K562 (cell line): ENCODE measurements at regions not wholly inside any gene's neighbourhood (a gene's known extent, or its start where the extent isn't known, plus 50 kb on each side); places are given as distances from the start of the nearest gene placed in this dataset.
A peak's percentile ranks its signal among the peaks of the same experiment; 100 is the strongest.

Experiments
- ATAC-seq: fragments of 200-7000 bp; cut with Tn5 transposase; 3 replicates; pipeline ENCODE4 v1.9.1; 2020; ENCODE audit warnings: moderate library complexity
- BruUV-seq: library from RNA; stranded (reverse); fragments of 400-500 nt; replicated peaks from 2 replicates; lab custom pipeline; 2021; lab: Mats Ljungman, UMichigan
- CTCF ChIA-PET: fragments of 300-600 bp; formaldehyde crosslinking; extraction: SDS; loops from one replicate; lab custom pipeline; 2021; ENCODE audit warnings: low intra/inter-chr PET ratio; lab: Yijun Ruan, JAX
- POLR2A ChIA-PET: fragments of 300-600, 350-650 bp; sonication (Branson Sonifier 250); formaldehyde crosslinking; extraction: SDS; loops from one replicate; lab custom pipeline; 2021; ENCODE audit warnings: antibody characterized with exemption, inconsistent platforms; lab: Yijun Ruan, JAX
- DNase-seq, 4 experiments: peaks; one replicate each; pipeline versions ENCODE4 v3.0.0 to v3.0.0-alpha.2; 2011 to 2018; ENCODE audit warnings: low spot score in 3 of 4, mixed read lengths in 3 of 4; ENCODE audit errors: extremely low read depth in 1 of 4
- FAIRE-seq: peaks from 2 replicates; lab custom pipeline; 2011; peaks lifted over from hg19 to GRCh38; lab: Jason Lieb, UNC
- H2AFZ ChIP-seq: 2 replicates; pipeline ENCODE4 v1.6.0; 2011; ENCODE audit warnings: low read depth, low read length, control low read depth, inconsistent platforms
- H3K27ac ChIP-seq: fragments of 200-600 bp; 3 replicates; pipeline ENCODE4 v1.8.0; 2011; ENCODE audit warnings: low read depth, mild to moderate bottlenecking, control low read depth, inconsistent platforms, low read length, moderate library complexity, mixed read lengths; ENCODE audit errors: extremely low read depth
- H3K27me3 ChIP-seq, 2 experiments: fragments of 300-600 bp in 1 of 2; 2 replicates in 1 of 2; 3 replicates in 1 of 2; pipeline versions ENCODE4 v1.6.0 to v1.8.0; 2011; ENCODE audit warnings: inconsistent platforms in 2 of 2, low read length in 2 of 2, mild to moderate bottlenecking in 1 of 2, mixed read lengths in 1 of 2, moderate library complexity in 1 of 2; ENCODE audit not compliant: control insufficient read depth in 2 of 2, insufficient read depth in 2 of 2
- H3K36me3 ChIP-seq: fragments of 300-600 bp; 3 replicates; pipeline ENCODE4 v1.8.0; 2011; ENCODE audit warnings: mild to moderate bottlenecking, low read length, inconsistent platforms; ENCODE audit not compliant: control insufficient read depth, insufficient read depth
- H3K4me1 ChIP-seq, 2 experiments: fragments of 200-600 bp in 1 of 2; replicated peaks in 1 of 2; 2 replicates in 1 of 2; 3 replicates in 1 of 2; pipeline versions ENCODE4 v1.5.1 to v1.8.0; 2011; ENCODE audit warnings: inconsistent platforms in 2 of 2, low read length in 2 of 2, mild to moderate bottlenecking in 1 of 2, mixed read lengths in 1 of 2, moderate library complexity in 1 of 2; ENCODE audit not compliant: control insufficient read depth in 2 of 2, insufficient read depth in 2 of 2
- H3K4me2 ChIP-seq: 2 replicates; pipeline ENCODE4 v1.6.1; 2011; ENCODE audit warnings: low read length, control low read depth, inconsistent platforms, mixed read lengths; ENCODE audit not compliant: insufficient read depth
- H3K4me3 ChIP-seq: fragments of 200-600 bp; sonication (generic), shearing (Covaris generic); 2 replicates; pipeline ENCODE4 v1.5.1; 2016; ENCODE audit warnings: control low read depth, inconsistent platforms
- H3K79me2 ChIP-seq: fragments of 200-600 bp; 3 replicates; pipeline ENCODE4 v1.8.0; 2011; ENCODE audit warnings: low read length, inconsistent platforms; ENCODE audit not compliant: control insufficient read depth, insufficient read depth
- H3K9ac ChIP-seq, 2 experiments: 2 replicates each; pipeline versions ENCODE4 v1.6.0 to v1.6.1; 2011; ENCODE audit warnings: low read depth in 2 of 2, low read length in 2 of 2, control low read depth in 1 of 2, inconsistent platforms in 1 of 2, mild to moderate bottlenecking in 1 of 2, mixed read lengths in 1 of 2; ENCODE audit not compliant: insufficient read depth in 1 of 2
- H3K9me1 ChIP-seq: one replicate; pipeline ENCODE4 v1.6.0; 2011; ENCODE audit warnings: inconsistent platforms, mild to moderate bottlenecking, low read length, moderate library complexity; ENCODE audit not compliant: control insufficient read depth, insufficient read depth
- H3K9me3 ChIP-seq: replicated peaks from 2 replicates; pipeline ENCODE4 v1.5.1; 2011; ENCODE audit warnings: low read depth, low read length, inconsistent platforms; ENCODE audit not compliant: control insufficient read depth, insufficient read depth
- H4K20me1 ChIP-seq: replicated peaks from 2 replicates; pipeline ENCODE4 v1.6.1; 2011; ENCODE audit warnings: low read length, inconsistent platforms, mixed read lengths; ENCODE audit not compliant: control insufficient read depth, insufficient read depth
- CEBPB ChIP-seq: fragments of 450-650 bp; IDR thresholded peaks from 2 replicates; pipeline ENCODE4 v1.6.1; 2016; ENCODE audit warnings: missing genetic modification characterization, missing compliant biosample characterization
- CEBPG ChIP-seq, 3 experiments: fragments of 200-800 bp in 1 of 3; sonication (Bioruptor generic) in 1 of 3; sonication (generic) in 1 of 3; formaldehyde crosslinking in 1 of 3; IDR thresholded peaks in 2 of 3; conservative IDR thresholded peaks in 1 of 3; 2 replicates each; pipeline versions ENCODE4 v1.6.1 to v1.8.0; 2016 to 2022; ENCODE audit warnings: missing compliant biosample characterization in 2 of 3, missing genetic modification characterization in 2 of 3, mild to moderate bottlenecking in 1 of 3, missing genetic modification reagents in 1 of 3
- FOXA1 ChIP-seq: fragments of 450-650 bp; IDR thresholded peaks from 2 replicates; pipeline ENCODE4 v1.6.1; 2016; ENCODE audit warnings: mild to moderate bottlenecking, borderline replicate concordance
- HIVEP1 ChIP-seq: fragments of 250-450 bp; sonication (Bioruptor Pico); IDR thresholded peaks from 2 replicates; pipeline ENCODE4 v1.4.0; 2020; ENCODE audit warnings: mild to moderate bottlenecking
- HMG20B ChIP-seq: fragments of 250-450 bp; sonication (Bioruptor Pico); IDR thresholded peaks from 2 replicates; pipeline ENCODE4 v1.5.0; 2021; ENCODE audit warnings: mild to moderate bottlenecking
- NR2C1 ChIP-seq, 2 experiments: fragments of 450-650 bp; IDR thresholded peaks; 2 replicates each; pipeline ENCODE4 v1.6.1; 2017; ENCODE audit warnings: mild to moderate bottlenecking in 2 of 2, antibody characterized with exemption in 1 of 2, inconsistent platforms in 1 of 2, missing compliant biosample characterization in 1 of 2, missing genetic modification characterization in 1 of 2
- PHF8 ChIP-seq: fragments of 200-600 bp; sonication (generic); IDR thresholded peaks from 2 replicates; pipeline ENCODE4 v1.6.1; 2012; ENCODE audit warnings: mixed run types, mild to moderate bottlenecking, inconsistent platforms, low read length, moderate library complexity, borderline replicate concordance
- POLR2AphosphoS2 ChIP-seq: IDR thresholded peaks from 2 replicates; pipeline ENCODE4 v1.6.1; 2012; ENCODE audit warnings: low read length, improper control_type of control experiment
- ZNF124 ChIP-seq: sonication (generic); formaldehyde crosslinking; IDR thresholded peaks from 2 replicates; pipeline ENCODE4 v1.8.1; 2022; ENCODE audit warnings: missing genetic modification reagents
- ZNF408 ChIP-seq: fragments of 250-450 bp; sonication (Bioruptor Pico); IDR thresholded peaks from 2 replicates; pipeline ENCODE4 v1.4.0; 2020; ENCODE audit warnings: low read depth, mild to moderate bottlenecking, moderate library complexity
- ZNF445 ChIP-seq: fragments of 250-450 bp; sonication (Bioruptor Pico); IDR thresholded peaks from 2 replicates; pipeline ENCODE4 v1.4.0; 2020; ENCODE audit warnings: low read depth, mild to moderate bottlenecking, moderate library complexity
- whole genome bisulfite sequencing: fragments of 100-300 bp; shearing (Covaris generic); methylation state at CpG from one replicate; pipeline ENCODE4 v1.1.6; 2016; ENCODE audit warnings: low coverage, mixed read lengths; ENCODE audit not compliant: insufficient coverage; ENCODE audit errors: missing lambda C conversion rate; 5-methylcytosine and 5-hydroxymethylcytosine counted together
- in situ Hi-C: fragments of 300-500 bp; cut with MboI; formaldehyde crosslinking; loops from 4 replicates; pipeline ENCODE4 v1.15.0; 2018; ENCODE audit warnings: inconsistent platforms, mixed read lengths
- intact Hi-C: fragments of 100-400 bp; cut with micrococcal nuclease; formaldehyde crosslinking; loops from 2 replicates; pipeline ENCODE4 v1.14.2; 2022
- TF ChIP-seq, protein P1 (sequence below): fragments of 450-650 bp; IDR thresholded peaks from 2 replicates; pipeline ENCODE4 v1.7.1; 2018; ENCODE audit warnings: mild to moderate bottlenecking, low read depth; ENCODE audit not compliant: partially characterized antibody

DNA sequence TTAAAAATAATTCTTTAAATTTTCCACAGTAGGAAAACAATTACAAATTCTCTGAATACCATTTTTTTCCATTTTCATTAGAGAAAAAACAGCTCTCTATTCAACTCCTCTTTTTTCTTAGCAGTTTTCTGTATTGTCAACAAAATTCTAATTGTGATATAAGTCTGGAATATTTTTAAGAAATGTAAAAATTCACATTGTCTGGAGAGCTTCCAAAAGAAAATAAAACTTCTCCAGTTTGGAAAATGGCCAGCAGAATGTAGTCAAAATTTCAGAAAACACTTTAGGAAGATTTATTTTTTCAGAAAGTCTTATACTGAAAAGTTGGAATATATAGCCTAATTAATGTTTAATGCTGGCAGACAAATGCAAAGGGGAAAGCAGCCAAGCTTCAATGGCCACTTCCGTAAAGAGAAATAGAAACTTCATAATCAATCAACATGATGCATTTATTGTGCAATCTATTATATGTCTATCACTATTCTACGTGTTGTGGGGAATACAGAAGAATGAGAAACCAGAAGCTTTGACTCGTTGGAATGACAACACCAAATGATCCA is 733.2 kb upstream of the PKDCC start:
- BruUV-seq = no TSS peak
- H3K4me1 ChIP-seq = no peaks in the 10 kb centered on the region
- ChIA-PET POLR2A (interaction anchor here (0.6 kb wide), 1 partner anchor 10 kb away, joined by 4 read pairs; no protein-coding TSS in a partner anchor), CTCF (no interaction called here)
- no peaks in the 10 kb centered on the region for H4K20me1 ChIP-seq
- no peak overlapping the region for H3K4me2 ChIP-seq
- H3K9ac ChIP-seq = no peak overlapping the region
- intact Hi-C loops = no loop called here
- ATAC-seq (no peak), FAIRE-seq (no peak), DNase-seq (no peak)
- TF ChIP-seq CEBPB (tag) = 0 out of 2 replicates have a peak, but pooled peaks have one; percentile 12
- no peak for TF ChIP-seq FOXA1
- TF ChIP-seq CEBPG (CRISPR knock-in tag; IDR thresholded peaks at IDR 0.05) = no peak
- TF ChIP-seq CEBPG (tag; conservative IDR thresholded peaks at IDR 0.05 in 1 of 2, IDR thresholded peaks at IDR 0.05 in 1 of 2) = peak in 1 of 2 experiments; percentile 33; a peak in 1 of 4 replicates
- H3K36me3 ChIP-seq = no peaks in the 10 kb centered on the region
- WGBS = 0% methylated on average over 3 of the region's 3 CpGs
- in situ Hi-C loops = no loop called here
- no peaks in the 10 kb centered on the region for H3K27me3 ChIP-seq
- H3K9me1 ChIP-seq = no peaks in the 10 kb centered on the region
- H3K27ac ChIP-seq = no peak overlapping the region
- H3K4me3 ChIP-seq = no peak overlapping the region
- H2AFZ ChIP-seq = no peak overlapping the region
- no peaks in the 10 kb centered on the region for H3K9me3 ChIP-seq
- H3K79me2 ChIP-seq = no peaks in the 10 kb centered on the region

DNA sequence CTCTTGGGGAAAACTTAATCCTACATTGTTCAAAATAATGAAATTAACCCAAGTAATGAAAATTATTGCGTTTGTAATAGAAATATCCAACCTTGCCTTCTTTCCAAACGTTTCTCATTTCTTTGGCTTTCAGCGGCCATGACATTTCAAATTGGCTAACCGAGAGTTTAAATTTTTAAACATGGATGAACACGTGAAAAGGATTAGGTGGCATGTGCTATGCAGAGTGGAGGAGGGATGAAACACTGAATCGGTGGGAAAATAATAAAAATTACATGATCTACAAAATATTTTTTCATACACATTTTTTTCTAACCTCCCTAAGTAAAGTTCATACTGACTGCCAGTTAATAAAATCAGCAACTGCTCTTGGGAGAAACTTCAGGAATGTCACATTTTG is 728.4 kb upstream of the PKDCC start:
- no peak overlapping the region for H3K4me3 ChIP-seq
- no peaks in the 10 kb centered on the region for H3K79me2 ChIP-seq
- H3K9ac ChIP-seq = no peak overlapping the region
- H3K27me3 ChIP-seq = no peaks in the 10 kb centered on the region
- ChIA-PET CTCF (no interaction called here), POLR2A (no interaction called here)
- in situ Hi-C loops = no loop called here
- no peak overlapping the region for H3K27ac ChIP-seq
- FAIRE-seq = no peak
- H4K20me1 ChIP-seq = no peaks in the 10 kb centered on the region
- 2% methylated on average over 6 of the region's 6 CpGs for WGBS
- DNase-seq = no peak
- intact Hi-C loops = no loop called here
- H3K4me2 ChIP-seq = no peak overlapping the region
- no peak overlapping the region for H2AFZ ChIP-seq
- no peaks in the 10 kb centered on the region for H3K9me1 ChIP-seq
- H3K9me3 ChIP-seq = no peaks in the 10 kb centered on the region
- H3K4me1 ChIP-seq = no peaks in the 10 kb centered on the region
- no TSS peak for BruUV-seq
- no peak for ATAC-seq
- H3K36me3 ChIP-seq = no peaks in the 10 kb centered on the region
- TF ChIP-seq HMG20B (no peak), NR2C1 (IDR thresholded peaks at IDR 0.05) (no peak), NR2C1 (tag; IDR thresholded peaks at IDR 0.05) (no peak), PHF8 (no peak), HIVEP1 (CRISPR knock-in tag) (no peak), POLR2AphosphoS2 (no peak), ZNF124 (CRISPR knock-in tag) (no peak), ZNF408 (no peak), ZNF445 (CRISPR knock-in tag) (no peak)
- TF ChIP-seq, protein P1, sequence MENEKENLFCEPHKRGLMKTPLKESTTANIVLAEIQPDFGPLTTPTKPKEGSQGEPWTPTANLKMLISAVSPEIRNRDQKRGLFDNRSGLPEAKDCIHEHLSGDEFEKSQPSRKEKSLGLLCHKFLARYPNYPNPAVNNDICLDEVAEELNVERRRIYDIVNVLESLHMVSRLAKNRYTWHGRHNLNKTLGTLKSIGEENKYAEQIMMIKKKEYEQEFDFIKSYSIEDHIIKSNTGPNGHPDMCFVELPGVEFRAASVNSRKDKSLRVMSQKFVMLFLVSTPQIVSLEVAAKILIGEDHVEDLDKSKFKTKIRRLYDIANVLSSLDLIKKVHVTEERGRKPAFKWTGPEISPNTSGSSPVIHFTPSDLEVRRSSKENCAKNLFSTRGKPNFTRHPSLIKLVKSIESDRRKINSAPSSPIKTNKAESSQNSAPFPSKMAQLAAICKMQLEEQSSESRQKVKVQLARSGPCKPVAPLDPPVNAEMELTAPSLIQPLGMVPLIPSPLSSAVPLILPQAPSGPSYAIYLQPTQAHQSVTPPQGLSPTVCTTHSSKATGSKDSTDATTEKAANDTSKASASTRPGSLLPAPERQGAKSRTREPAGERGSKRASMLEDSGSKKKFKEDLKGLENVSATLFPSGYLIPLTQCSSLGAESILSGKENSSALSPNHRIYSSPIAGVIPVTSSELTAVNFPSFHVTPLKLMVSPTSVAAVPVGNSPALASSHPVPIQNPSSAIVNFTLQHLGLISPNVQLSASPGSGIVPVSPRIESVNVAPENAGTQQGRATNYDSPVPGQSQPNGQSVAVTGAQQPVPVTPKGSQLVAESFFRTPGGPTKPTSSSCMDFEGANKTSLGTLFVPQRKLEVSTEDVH = no peak
